ENCODE measurements at regions not wholly inside any gene's neighbourhood (a gene's known extent, or its start where the extent isn't known, plus 50 kb on each side); places are given as distances from the start of the nearest gene placed in this dataset.
"Not testable (repeated sequence)": the region's sequence is repeated elsewhere in the genome, so short reads cannot be mapped to it uniquely, and the experiment has no call there.

DNA sequence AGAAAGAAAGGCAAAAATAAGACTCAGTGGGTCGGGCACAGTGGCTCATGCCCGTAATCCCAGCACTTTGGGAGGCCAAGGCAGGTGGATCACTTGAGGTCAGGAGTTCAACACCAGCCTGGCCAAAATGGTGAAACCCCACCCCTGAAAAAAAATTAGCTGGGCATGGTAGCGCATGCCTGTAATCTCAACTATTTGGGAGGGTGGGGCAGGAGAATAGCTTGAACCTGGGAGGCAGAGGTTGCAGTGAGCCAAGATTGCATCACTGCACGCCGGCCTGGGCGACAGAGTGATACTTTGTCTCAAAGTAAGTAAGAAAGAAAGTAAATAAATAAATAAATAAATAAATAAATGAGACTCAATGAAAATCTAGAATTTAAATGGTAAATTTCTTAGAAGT is 145.9 kb upstream of the KRR1 start:
- H3K4me2 ChIP-seq (ENCODE audit: insufficient read depth, low read length); ATAC-seq; H3K9me3 ChIP-seq (replicated peaks; ENCODE audit: control insufficient read depth, insufficient read depth, low read depth, low read length); H2AFZ ChIP-seq (ENCODE audit: low read depth, low read length); CTCF ChIA-PET (ENCODE audit: low intra/inter-chr PET ratio); intact Hi-C loops (cut with micrococcal nuclease); FAIRE-seq; DNase-seq (ENCODE audit: extremely low read depth in 1 of 4, low spot score in 3 of 4); H3K27me3 ChIP-seq (ENCODE audit: control insufficient read depth in 2 of 2, insufficient read depth in 2 of 2, low read length in 2 of 2); H4K20me1 ChIP-seq (replicated peaks; ENCODE audit: control insufficient read depth, insufficient read depth, low read length); H3K27ac ChIP-seq (ENCODE audit: extremely low read depth, low read depth, low read length); H3K36me3 ChIP-seq (ENCODE audit: control insufficient read depth, insufficient read depth, low read length); in situ Hi-C loops (cut with MboI); POLR2A ChIA-PET; H3K79me2 ChIP-seq (ENCODE audit: control insufficient read depth, insufficient read depth, low read length); H3K9me1 ChIP-seq (ENCODE audit: control insufficient read depth, insufficient read depth, low read length); H3K9ac ChIP-seq (ENCODE audit: insufficient read depth in 1 of 2, low read depth in 2 of 2, low read length in 2 of 2); BruUV-seq (replicated peaks); H3K4me1 ChIP-seq (replicated peaks in 1 of 2; ENCODE audit: control insufficient read depth in 2 of 2, insufficient read depth in 2 of 2, low read length in 2 of 2); H3K4me3 ChIP-seq; TF ChIP-seq CEBPG (tag; conservative IDR thresholded peaks at IDR 0.05 in 1 of 2, IDR thresholded peaks at IDR 0.05 in 1 of 2); ATF3 (CRISPR knock-in tag; conservative IDR thresholded peaks at IDR 0.05): not testable (repeated sequence)
- 35% methylated on average over 6 of the region's 6 CpGs for WGBS (ENCODE audit: insufficient coverage, low coverage, missing lambda C conversion rate)
- peak; percentile 46; the same call in 1 of the 2 replicates for TF ChIP-seq CEBPG (CRISPR knock-in tag; IDR thresholded peaks at IDR 0.05)
- TF ChIP-seq ZNF589 (CRISPR knock-in tag; IDR thresholded peaks at IDR 0.05; ENCODE audit: low read depth) = 0 out of 2 replicates have a peak, but pooled peaks have one; percentile 16
- peak; percentile 37 for TF ChIP-seq ATF3 (IDR thresholded peaks at IDR 0.05)

DNA sequence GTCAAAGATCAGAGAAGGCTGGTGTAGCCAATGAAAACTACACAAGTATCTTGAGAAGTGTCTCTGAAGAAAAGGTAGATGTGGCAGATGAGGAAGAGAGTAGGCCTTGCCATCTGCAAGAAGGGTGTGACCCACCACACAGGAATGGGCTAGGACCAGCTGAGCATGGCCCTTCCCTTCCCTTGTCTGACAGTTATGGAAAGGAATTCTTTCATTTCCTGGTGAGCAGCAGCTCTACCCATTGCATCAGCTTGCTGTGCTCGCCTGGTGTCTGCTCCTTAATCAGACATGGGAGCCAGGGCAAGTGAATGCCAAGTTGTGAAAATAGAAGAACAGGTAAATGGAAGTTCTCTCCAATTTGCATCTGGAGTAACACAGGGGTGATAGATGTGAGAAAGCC is 145.2 kb upstream of the KRR1 start:
- no peak for DNase-seq (ENCODE audit: extremely low read depth in 1 of 4, low spot score in 3 of 4)
- no peak for TF ChIP-seq SRSF3 (IDR thresholded peaks at IDR 0.05; ENCODE audit: insufficient read depth, low read length)
- TF ChIP-seq SMAD4 (CRISPR knock-in tag; conservative IDR thresholded peaks at IDR 0.05) = no peak
- no peak for TF ChIP-seq FOXA3 (CRISPR knock-in tag; conservative IDR thresholded peaks at IDR 0.05 in 1 of 2, IDR thresholded peaks at IDR 0.05 in 1 of 2)
- TF ChIP-seq MAFG (tag; conservative IDR thresholded peaks at IDR 0.05) = no peak
- TF ChIP-seq PCBP1 (IDR thresholded peaks at IDR 0.05; ENCODE audit: low read depth, low read length, poor library complexity, severe bottlenecking) = no peak
- TF ChIP-seq, protein P1, sequence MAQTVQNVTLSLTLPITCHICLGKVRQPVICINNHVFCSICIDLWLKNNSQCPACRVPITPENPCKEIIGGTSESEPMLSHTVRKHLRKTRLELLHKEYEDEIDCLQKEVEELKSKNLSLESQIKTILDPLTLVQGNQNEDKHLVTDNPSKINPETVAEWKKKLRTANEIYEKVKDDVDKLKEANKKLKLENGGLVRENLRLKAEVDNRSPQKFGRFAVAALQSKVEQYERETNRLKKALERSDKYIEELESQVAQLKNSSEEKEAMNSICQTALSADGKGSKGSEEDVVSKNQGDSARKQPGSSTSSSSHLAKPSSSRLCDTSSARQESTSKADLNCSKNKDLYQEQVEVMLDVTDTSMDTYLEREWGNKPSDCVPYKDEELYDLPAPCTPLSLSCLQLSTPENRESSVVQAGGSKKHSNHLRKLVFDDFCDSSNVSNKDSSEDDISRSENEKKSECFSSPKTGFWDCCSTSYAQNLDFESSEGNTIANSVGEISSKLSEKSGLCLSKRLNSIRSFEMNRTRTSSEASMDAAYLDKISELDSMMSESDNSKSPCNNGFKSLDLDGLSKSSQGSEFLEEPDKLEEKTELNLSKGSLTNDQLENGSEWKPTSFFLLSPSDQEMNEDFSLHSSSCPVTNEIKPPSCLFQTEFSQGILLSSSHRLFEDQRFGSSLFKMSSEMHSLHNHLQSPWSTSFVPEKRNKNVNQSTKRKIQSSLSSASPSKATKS (CRISPR knock-in tag; IDR thresholded peaks at IDR 0.05) = no peak
- TF ChIP-seq MYNN (IDR thresholded peaks at IDR 0.05) = no peak
- TF ChIP-seq MYNN (CRISPR knock-in tag; IDR thresholded peaks at IDR 0.05) = no peak
- TF ChIP-seq TCF3 (CRISPR knock-in tag; IDR thresholded peaks at IDR 0.05) = no peak

More for the DNA sequence above, 145.2 kb upstream of the KRR1 start:
- ChIA-PET CTCF (ENCODE audit: low intra/inter-chr PET ratio) (no interaction called here), POLR2A (no interaction called here)
- intact Hi-C loops (cut with micrococcal nuclease) = no loop called here
- 11% methylated on average over 1 of the region's 1 CpG for WGBS (ENCODE audit: insufficient coverage, low coverage, missing lambda C conversion rate)
- H3K9me1 ChIP-seq (ENCODE audit: control insufficient read depth, insufficient read depth, low read length) = no peaks in the 10 kb centered on the region
- no peaks in the 10 kb centered on the region for H3K36me3 ChIP-seq (ENCODE audit: control insufficient read depth, insufficient read depth, low read length)
- in situ Hi-C loops (cut with MboI) = no loop called here
- H3K79me2 ChIP-seq (ENCODE audit: control insufficient read depth, insufficient read depth, low read length) = no peaks in the 10 kb centered on the region
- no peak overlapping the region for H3K27ac ChIP-seq (ENCODE audit: extremely low read depth, low read depth, low read length)
- ATAC-seq = no peak
- H3K4me3 ChIP-seq = no peak overlapping the region
- FAIRE-seq = no peak
- no TSS peak for BruUV-seq (replicated peaks)
- no peak overlapping the region for H3K9ac ChIP-seq (ENCODE audit: insufficient read depth in 1 of 2, low read depth in 2 of 2, low read length in 2 of 2)
- 0 out of 5 replicates have a peak, but pooled peaks cover 0 to 4% of the 10 kb centered on the region in 2 experiments for H3K27me3 ChIP-seq (ENCODE audit: control insufficient read depth in 2 of 2, insufficient read depth in 2 of 2, low read length in 2 of 2)
- no peaks in the 10 kb centered on the region for H3K9me3 ChIP-seq (replicated peaks; ENCODE audit: control insufficient read depth, insufficient read depth, low read depth, low read length)
- H3K4me2 ChIP-seq (ENCODE audit: insufficient read depth, low read length) = no peak overlapping the region
- no peak overlapping the region for H2AFZ ChIP-seq (ENCODE audit: low read depth, low read length)
- H4K20me1 ChIP-seq (replicated peaks; ENCODE audit: control insufficient read depth, insufficient read depth, low read length) = no peaks in the 10 kb centered on the region
- H3K4me1 ChIP-seq (replicated peaks in 1 of 2; ENCODE audit: control insufficient read depth in 2 of 2, insufficient read depth in 2 of 2, low read length in 2 of 2) = peaks cover 0 to 9% of the 10 kb centered on the region in 2 experiments; a peak in 3 of 5 replicates
